Activated CD8-positive, alpha-beta T cell treated with anti-CD3 and anti-CD28 coated beads for 36 hours (primary cell): ENCODE measurements at regions not wholly inside any gene's neighbourhood (a gene's known extent, or its start where the extent isn't known, plus 50 kb on each side); places are given as distances from the start of the nearest gene placed in this dataset.
A peak's percentile ranks its signal among the peaks of the same experiment; 100 is the strongest.

Experiments used
- ATAC-seq: fragments of 200-7000 bp; cut with Tn5 transposase; one replicate; pipeline ENCODE4 v1.10.0; 2021; ENCODE audit warnings: mild to moderate bottlenecking, moderate library complexity
- CTCF ChIA-PET: fragments of 350-600 bp; sonication (Branson Sonifier 250); formaldehyde crosslinking; loops from one replicate; lab custom pipeline; 2021; ENCODE audit warnings: antibody characterized with exemption; lab: Charles Lee
- POLR2A ChIA-PET: fragments of 350-600 bp; sonication (Branson Sonifier 250); formaldehyde crosslinking; loops from one replicate; lab custom pipeline; 2021; ENCODE audit warnings: antibody characterized with exemption; lab: Charles Lee
- DNase-seq: peaks from one replicate; pipeline ENCODE4 v3.0.0-alpha.2; 2020
- H3K27ac Mint-ChIP-seq: one replicate; pipeline ENCODE4 v1.8.0; 2021; ENCODE audit warnings: mild to moderate bottlenecking, mixed read lengths
- H3K27me3 Mint-ChIP-seq: one replicate; pipeline ENCODE4 v1.8.0; 2021; ENCODE audit warnings: mixed read lengths
- H3K36me3 Mint-ChIP-seq: one replicate; pipeline ENCODE4 v1.8.0; 2021; ENCODE audit warnings: low read depth, mixed read lengths
- H3K4me1 Mint-ChIP-seq: one replicate; pipeline ENCODE4 v1.8.0; 2021; ENCODE audit warnings: low read depth, mixed read lengths
- H3K4me3 Mint-ChIP-seq: one replicate; pipeline ENCODE4 v1.8.0; 2021; ENCODE audit warnings: mild to moderate bottlenecking, moderate library complexity, mixed read lengths
- H3K9me3 Mint-ChIP-seq: one replicate; pipeline ENCODE4 v1.8.0; 2021; ENCODE audit warnings: mixed read lengths
- intact Hi-C: fragments of 100-400 bp; cut with micrococcal nuclease; formaldehyde crosslinking; loops from one replicate; pipeline ENCODE4 v1.10.0; 2022
- TF ChIP-seq, protein P1 (sequence below): fragments of 200-600 bp; IDR thresholded peaks from one replicate; pipeline ENCODE4 v1.8.0; 2022; ENCODE audit warnings: antibody characterized with exemption, mild to moderate bottlenecking

DNA sequence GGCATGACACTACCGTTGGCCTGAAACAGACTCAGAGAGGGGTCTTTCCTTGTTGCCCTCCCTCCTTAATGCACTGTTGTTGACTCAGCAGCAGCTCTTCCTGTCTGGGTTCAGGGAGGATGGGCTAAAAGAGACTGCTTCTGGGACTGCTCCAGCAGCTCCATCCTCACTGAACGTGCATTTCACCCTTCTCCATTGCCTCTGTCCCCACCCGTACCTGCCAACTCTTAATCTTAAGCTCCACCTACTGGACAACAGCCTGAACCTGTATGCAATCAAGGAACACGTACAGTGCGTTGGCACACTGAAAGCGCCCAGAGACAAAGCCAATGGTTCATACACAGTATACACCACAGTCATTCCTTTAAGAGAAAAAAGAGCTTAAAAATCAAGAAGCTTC lies 230.8 kb upstream of the RAB6C start:
- ATAC-seq = peak; percentile 55
- intact Hi-C loops = no loop called here
- CTCF ChIA-PET = interaction anchor here (1.0 to 1.4 kb wide), 4 partner anchors 8 to 84 kb away, joined by 3 to 4 read pairs (median 4); no protein-coding TSS in a partner anchor

DNA sequence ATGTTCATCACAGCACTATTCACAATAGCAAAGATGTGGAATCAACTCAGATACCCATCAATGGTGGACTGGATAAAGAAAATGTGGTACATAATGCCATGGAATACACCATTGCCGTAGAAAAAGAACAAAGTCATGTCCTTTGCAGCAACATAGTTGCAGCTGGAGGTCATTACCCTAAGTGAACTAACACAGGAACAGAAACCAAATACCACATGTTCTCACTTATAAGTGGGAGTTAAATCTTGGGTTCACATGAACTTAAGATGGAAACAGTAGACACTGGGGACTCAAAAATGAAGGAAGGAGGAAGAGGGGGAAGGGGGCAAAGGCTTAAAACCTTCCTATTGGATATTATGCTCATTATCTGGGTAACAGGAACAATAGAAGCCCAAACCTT lies 228.1 kb upstream of the RAB6C start:
- TF ChIP-seq, protein P1, sequence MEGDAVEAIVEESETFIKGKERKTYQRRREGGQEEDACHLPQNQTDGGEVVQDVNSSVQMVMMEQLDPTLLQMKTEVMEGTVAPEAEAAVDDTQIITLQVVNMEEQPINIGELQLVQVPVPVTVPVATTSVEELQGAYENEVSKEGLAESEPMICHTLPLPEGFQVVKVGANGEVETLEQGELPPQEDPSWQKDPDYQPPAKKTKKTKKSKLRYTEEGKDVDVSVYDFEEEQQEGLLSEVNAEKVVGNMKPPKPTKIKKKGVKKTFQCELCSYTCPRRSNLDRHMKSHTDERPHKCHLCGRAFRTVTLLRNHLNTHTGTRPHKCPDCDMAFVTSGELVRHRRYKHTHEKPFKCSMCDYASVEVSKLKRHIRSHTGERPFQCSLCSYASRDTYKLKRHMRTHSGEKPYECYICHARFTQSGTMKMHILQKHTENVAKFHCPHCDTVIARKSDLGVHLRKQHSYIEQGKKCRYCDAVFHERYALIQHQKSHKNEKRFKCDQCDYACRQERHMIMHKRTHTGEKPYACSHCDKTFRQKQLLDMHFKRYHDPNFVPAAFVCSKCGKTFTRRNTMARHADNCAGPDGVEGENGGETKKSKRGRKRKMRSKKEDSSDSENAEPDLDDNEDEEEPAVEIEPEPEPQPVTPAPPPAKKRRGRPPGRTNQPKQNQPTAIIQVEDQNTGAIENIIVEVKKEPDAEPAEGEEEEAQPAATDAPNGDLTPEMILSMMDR = no peak
- no peaks in the 10 kb centered on the region for H3K9me3 Mint-ChIP-seq
- peaks cover 4% of the 10 kb centered on the region for H3K27me3 Mint-ChIP-seq
- no peak overlapping the region for H3K27ac Mint-ChIP-seq
- ChIA-PET CTCF (no interaction called here), POLR2A (no interaction called here)
- DNase-seq (no peak), ATAC-seq (no peak)
- H3K36me3 Mint-ChIP-seq = no peaks in the 10 kb centered on the region
- intact Hi-C loops = no loop called here
- H3K4me1 Mint-ChIP-seq = no peaks in the 10 kb centered on the region
- no peak overlapping the region for H3K4me3 Mint-ChIP-seq

More for the DNA sequence above, 230.8 kb upstream of the RAB6C start:
- POLR2A ChIA-PET = no interaction called here
- Mint-ChIP-seq H3K27ac (no peak overlapping the region), H3K36me3 (no peaks in the 10 kb centered on the region), H3K4me3 (no peak overlapping the region), H3K9me3 (no peaks in the 10 kb centered on the region), H3K4me1 (no peaks in the 10 kb centered on the region), H3K27me3 (peaks cover 4% of the 10 kb centered on the region)
- TF ChIP-seq, protein P1 = no peak
- DNase-seq = no peak

DNA sequence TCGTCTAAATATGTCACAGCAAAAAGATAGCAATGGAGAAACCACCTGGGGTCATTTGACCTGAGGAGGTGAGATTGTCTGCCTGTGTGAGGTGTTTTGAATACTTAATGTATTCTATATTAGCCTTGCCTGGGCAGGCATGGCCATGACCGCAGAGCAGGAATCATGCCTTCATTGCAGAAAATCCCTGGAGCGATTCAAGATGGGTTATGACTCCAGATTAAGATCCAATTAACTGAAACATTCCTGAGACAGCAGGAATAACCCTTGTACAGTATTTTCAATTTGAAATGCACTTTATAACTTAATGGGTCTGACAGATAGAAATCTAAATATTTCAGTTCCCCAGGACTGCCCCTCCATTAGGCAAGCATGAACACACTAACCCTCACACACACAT lies 227.3 kb upstream of the RAB6C start:
- TF ChIP-seq, protein P1 = no peak
- no peaks in the 10 kb centered on the region for H3K4me1 Mint-ChIP-seq
- DNase-seq (no peak), ATAC-seq (no peak)
- no peaks in the 10 kb centered on the region for H3K36me3 Mint-ChIP-seq
- H3K27me3 Mint-ChIP-seq = peaks cover 4% of the 10 kb centered on the region
- POLR2A ChIA-PET = interaction anchor here (1.0 kb wide), 1 partner anchor 8 kb away, joined by 3 read pairs; no protein-coding TSS in a partner anchor
- H3K4me3 Mint-ChIP-seq = no peak overlapping the region
- H3K9me3 Mint-ChIP-seq = no peaks in the 10 kb centered on the region
- CTCF ChIA-PET = no interaction called here
- intact Hi-C loops = no loop called here
- H3K27ac Mint-ChIP-seq = no peak overlapping the region

DNA sequence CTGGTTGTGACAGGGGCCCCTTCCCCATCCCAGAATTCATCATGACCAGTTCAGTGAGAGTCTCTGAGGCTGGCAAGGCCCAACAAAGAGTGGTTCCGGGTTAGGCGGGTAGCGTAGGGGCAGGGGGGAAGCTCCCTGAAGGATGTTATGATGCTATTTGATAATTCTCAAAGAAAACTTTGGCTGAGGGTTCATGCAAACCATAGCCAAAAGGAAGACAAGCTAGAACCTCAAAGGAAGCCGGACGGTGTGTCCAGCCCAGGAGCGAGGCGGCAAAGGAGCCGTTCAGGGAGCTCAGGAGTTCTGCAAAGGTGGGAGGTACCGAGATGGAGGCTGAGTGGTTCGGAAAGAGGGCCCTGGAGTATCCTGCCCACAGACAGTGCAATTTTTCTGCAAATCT lies 226.8 kb upstream of the RAB6C start:
- Mint-ChIP-seq H3K27me3 (peaks cover 4% of the 10 kb centered on the region), H3K36me3 (no peaks in the 10 kb centered on the region), H3K27ac (no peak overlapping the region), H3K9me3 (no peaks in the 10 kb centered on the region), H3K4me3 (no peak overlapping the region), H3K4me1 (no peaks in the 10 kb centered on the region)
- CTCF ChIA-PET = no interaction called here
- POLR2A ChIA-PET = interaction anchor here (1.0 kb wide), 1 partner anchor 8 kb away, joined by 3 read pairs; no protein-coding TSS in a partner anchor
- intact Hi-C loops = no loop called here
- ATAC-seq = no peak
- TF ChIP-seq, protein P1 = no peak
- DNase-seq = no peak

DNA sequence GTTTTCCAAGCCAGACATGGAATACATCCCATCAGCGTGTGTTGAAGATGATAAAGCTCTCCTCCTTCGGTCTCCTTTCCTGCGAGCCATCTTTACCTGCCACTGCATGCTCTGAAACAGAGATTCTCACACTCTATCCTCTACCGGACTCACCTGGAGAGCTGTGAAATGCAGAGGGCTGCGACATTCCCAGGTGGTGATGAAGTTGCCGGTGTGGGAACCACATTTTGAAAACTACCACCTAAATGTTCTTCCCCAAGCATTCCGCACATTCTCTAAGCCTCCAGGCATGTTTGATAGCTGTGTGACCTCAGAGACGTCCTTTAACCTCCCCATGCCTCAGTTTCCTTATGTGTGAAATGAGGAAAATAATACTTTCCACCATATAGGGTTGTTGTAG lies 226.2 kb upstream of the RAB6C start:
- no peaks in the 10 kb centered on the region for H3K9me3 Mint-ChIP-seq
- no peaks in the 10 kb centered on the region for H3K36me3 Mint-ChIP-seq
- H3K4me3 Mint-ChIP-seq = no peak overlapping the region
- no peak for DNase-seq
- H3K27ac Mint-ChIP-seq = no peak overlapping the region
- CTCF ChIA-PET = no interaction called here
- H3K4me1 Mint-ChIP-seq = no peaks in the 10 kb centered on the region
- intact Hi-C loops = no loop called here
- POLR2A ChIA-PET = interaction anchor here (1.0 kb wide), 1 partner anchor 9 kb away, joined by 3 read pairs; no protein-coding TSS in a partner anchor
- ATAC-seq = no peak
- TF ChIP-seq, protein P1 = no peak
- peaks cover 4% of the 10 kb centered on the region for H3K27me3 Mint-ChIP-seq
